Stomach (tissue), 4 donors: ENCODE measurements at regions not wholly inside any gene's neighbourhood (a gene's known extent, or its start where the extent isn't known, plus 50 kb on each side); places are given as distances from the start of the nearest gene placed in this dataset.

Source experiments
- CTCF ChIP-seq, 7 experiments: fragments of 450-650 bp in 4 of 7; fragments of 200-600 bp in 3 of 7; sonication (generic) in 3 of 7; IDR thresholded peaks; one replicate each; pipeline ENCODE4 v1.5.1; 2016 to 2019; ENCODE audit warnings: antibody characterized with exemption in 7 of 7, control low read depth in 2 of 7, mild to moderate bottlenecking in 1 of 7
- EP300 ChIP-seq: sonication (generic); formaldehyde crosslinking; IDR thresholded peaks from one replicate; pipeline ENCODE4 v1.6.1; 2017; ENCODE audit warnings: antibody characterized with exemption
- POLR2A ChIP-seq, 4 donors: fragments of 450-650 bp; IDR thresholded peaks; one replicate each; pipeline ENCODE4 v1.6.1; 2016; ENCODE audit warnings: antibody characterized with exemption in 4 of 4, control low read depth in 2 of 4, mild to moderate bottlenecking in 1 of 4, moderate library complexity in 1 of 4

- TF ChIP-seq CTCF (IDR thresholded peaks at IDR 0.05) (no peak), POLR2A (IDR thresholded peaks at IDR 0.05) (no peak), EP300 (no peak)
These were observed 61.1 kb upstream of the TBX18 start for GRCh38 chr6:84825461-84825860.
